Mucosa of descending colon (tissue), 3 donors: ENCODE measurements at regions not wholly inside any gene's neighbourhood (a gene's known extent, or its start where the extent isn't known, plus 50 kb on each side); places are given as distances from the start of the nearest gene placed in this dataset.

Experiments
- ATAC-seq: fragments of 200-7000 bp; cut with Tn5 transposase; one replicate; pipeline ENCODE4 v1.9.1; 2020; ENCODE audit warnings: mild to moderate bottlenecking, moderate library complexity
- DNase-seq, 3 donors: peaks; one replicate each; pipeline ENCODE4 v3.0.0-alpha.2; 2020
- H3K36me3 ChIP-seq: fragments of 200-600 bp; one replicate; pipeline ENCODE4 v1.8.0; 2021; ENCODE audit warnings: low read depth, mild to moderate bottlenecking
- H3K4me1 ChIP-seq: fragments of 200-600 bp; one replicate; pipeline ENCODE4 v1.8.0; 2021; ENCODE audit warnings: low read depth, mild to moderate bottlenecking
- H3K4me3 ChIP-seq: fragments of 200-600 bp; one replicate; pipeline ENCODE4 v1.8.0; 2021; ENCODE audit warnings: mild to moderate bottlenecking
- H3K9me3 ChIP-seq: fragments of 200-600 bp; one replicate; pipeline ENCODE4 v1.8.0; 2021; ENCODE audit warnings: mild to moderate bottlenecking
- CTCF ChIP-seq: fragments of 200-600 bp; IDR thresholded peaks from one replicate; pipeline ENCODE4 v1.8.0; 2022; ENCODE audit warnings: antibody characterized with exemption, mild to moderate bottlenecking
- intact Hi-C, 2 donors: fragments of 100-400 bp; cut with DNase I in 1 of 2; cut with micrococcal nuclease in 1 of 2; formaldehyde crosslinking; loops; one replicate each; pipeline versions ENCODE4 v1.11.0 to v1.11.1; 2022; cut with DNase I, micrococcal nuclease
- donor health status: DM: no; HTN: no; CAD: no; lungs with moderate emphysema.
- donor health status: DM: no; HTN: no; CAD: no.
- donor health status: DM: no; HTN: yes; CAD: no.

- DNase-seq = no peak
- Histone ChIP-seq H3K36me3 (no peaks in the 10 kb centered on the region), H3K4me3 (no peak overlapping the region), H3K4me1 (peaks cover 6% of the 10 kb centered on the region), H3K9me3 (no peaks in the 10 kb centered on the region)
- no peak for ATAC-seq
- intact Hi-C loops = no loop called here
- TF ChIP-seq CTCF = no peak
Observed at GRCh38 chr2:176747506-176747905, 465.1 kb upstream of the HNRNPA3 start.

GRCh38 chr2:176747928-176748327 is 464.7 kb upstream of the HNRNPA3 start:
- no peak for DNase-seq
- ATAC-seq = no peak
- Histone ChIP-seq H3K9me3 (no peaks in the 10 kb centered on the region), H3K36me3 (no peaks in the 10 kb centered on the region), H3K4me1 (peaks cover 6% of the 10 kb centered on the region), H3K4me3 (no peak overlapping the region)
- no peak for TF ChIP-seq CTCF
- intact Hi-C loops = no loop called here

- ATAC-seq (no peak), DNase-seq (no peak)
- TF ChIP-seq CTCF = no peak
- intact Hi-C loops = no loop called here
- Histone ChIP-seq H3K4me1 (peaks cover 6% of the 10 kb centered on the region), H3K4me3 (no peak overlapping the region), H3K36me3 (no peaks in the 10 kb centered on the region), H3K9me3 (no peaks in the 10 kb centered on the region)
Observed at GRCh38 chr2:176748662-176749061, 463.9 kb upstream of the HNRNPA3 start.

- no peaks in the 10 kb centered on the region for H3K9me3 ChIP-seq
- H3K4me3 ChIP-seq = no peak overlapping the region
- no peak for TF ChIP-seq CTCF
- no peaks in the 10 kb centered on the region for H3K36me3 ChIP-seq
- DNase-seq (no peak), ATAC-seq (no peak)
- no peaks in the 10 kb centered on the region for H3K4me1 ChIP-seq
- intact Hi-C loops = no loop called here
Observed at GRCh38 chr2:176751314-176752227, 461.0 kb upstream of the HNRNPA3 start.

GRCh38 chr2:176752295-176752694 is 460.3 kb upstream of the HNRNPA3 start:
- H3K4me3 ChIP-seq = no peak overlapping the region
- intact Hi-C loops = no loop called here
- TF ChIP-seq CTCF = no peak
- no peak for DNase-seq
- H3K4me1 ChIP-seq = no peaks in the 10 kb centered on the region
- H3K9me3 ChIP-seq = no peaks in the 10 kb centered on the region
- ATAC-seq = no peak
- no peaks in the 10 kb centered on the region for H3K36me3 ChIP-seq
